Mucosa of gallbladder (tissue), 1 donor: ENCODE measurements at regions not wholly inside any gene's neighbourhood (a gene's known extent, or its start where the extent isn't known, plus 50 kb on each side); places are given as distances from the start of the nearest gene placed in this dataset.

Experiments used
- DNase-seq: peaks from one replicate; pipeline ENCODE4 v3.0.0-alpha.2; 2020; ENCODE audit warnings: low spot score
- donor health status: DM: no; HTN: no; CAD: no.

DNA sequence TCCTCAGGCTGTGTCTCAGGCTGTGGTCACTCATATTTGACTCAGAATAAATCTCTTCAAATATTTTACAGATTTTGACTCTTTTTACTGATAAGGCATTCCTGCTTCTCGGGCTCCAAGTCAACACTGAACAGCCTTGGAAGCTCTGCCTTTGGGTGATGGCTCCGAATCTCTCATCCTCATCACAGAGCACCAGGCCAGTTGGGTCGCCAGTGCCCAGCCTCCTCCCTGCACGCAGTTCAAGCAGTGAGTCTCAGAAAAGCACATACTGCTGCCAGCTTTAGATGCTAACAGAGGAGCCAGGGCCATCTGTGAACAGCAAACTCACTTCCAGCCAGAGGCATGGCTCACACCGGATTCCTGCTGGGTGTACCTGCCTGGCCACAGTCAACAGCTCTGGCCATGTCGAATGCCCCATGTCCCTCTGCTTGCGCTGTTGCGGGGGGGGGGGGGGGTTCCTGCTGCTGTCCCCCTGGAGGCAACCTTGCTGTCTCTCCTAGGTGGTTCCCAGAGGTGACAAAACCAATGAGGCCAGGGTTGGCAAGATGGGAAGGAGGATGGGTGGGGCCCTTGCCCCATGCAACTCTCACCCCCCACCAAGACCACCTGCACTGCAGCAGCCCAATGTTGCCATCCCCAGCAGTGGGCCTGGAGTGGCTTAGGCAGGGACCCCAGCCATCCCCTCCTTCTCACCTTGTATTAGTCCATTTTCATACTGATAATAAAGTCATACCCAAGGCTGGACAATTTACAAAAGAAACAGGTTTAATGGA, 248.8 kb downstream of the ERMARD start:
- no peak for DNase-seq

GRCh38 chr6:169999367-169999766, 247.9 kb downstream of the ERMARD start:
- DNase-seq: no peak

- DNase-seq: no peak
Observed at GRCh38 chr6:169998457-169998856, 247.0 kb downstream of the ERMARD start.

DNA sequence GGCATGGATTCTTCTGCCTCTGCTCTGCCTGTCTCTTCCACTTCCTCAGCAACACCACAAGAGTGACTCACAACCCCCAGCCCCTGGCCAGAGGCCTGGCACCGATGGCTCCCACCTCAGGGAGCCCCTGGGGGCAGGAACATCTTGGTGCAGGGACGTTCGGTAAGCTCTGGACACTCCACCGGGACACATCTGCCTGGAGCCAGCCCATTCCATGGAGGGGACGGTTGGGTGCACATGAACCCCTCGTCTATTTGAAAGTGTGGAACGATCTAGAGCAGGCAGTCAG, 246.5 kb downstream of the ERMARD start:
- DNase-seq: no peak

- DNase-seq: no peak
Observed at GRCh38 chr6:169997187-169997929, 245.9 kb downstream of the ERMARD start.

GRCh38 chr6:169996378-169997051, 245.1 kb downstream of the ERMARD start:
- no peak for DNase-seq

GRCh38 chr6:169994739-169995138, 243.3 kb downstream of the ERMARD start:
- no peak for DNase-seq

- DNase-seq: no peak
Observed at GRCh38 chr6:169993861-169994481, 242.5 kb downstream of the ERMARD start.

- DNase-seq: no peak
Observed at GRCh38 chr6:169991913-169992312, 240.5 kb downstream of the ERMARD start.

DNA sequence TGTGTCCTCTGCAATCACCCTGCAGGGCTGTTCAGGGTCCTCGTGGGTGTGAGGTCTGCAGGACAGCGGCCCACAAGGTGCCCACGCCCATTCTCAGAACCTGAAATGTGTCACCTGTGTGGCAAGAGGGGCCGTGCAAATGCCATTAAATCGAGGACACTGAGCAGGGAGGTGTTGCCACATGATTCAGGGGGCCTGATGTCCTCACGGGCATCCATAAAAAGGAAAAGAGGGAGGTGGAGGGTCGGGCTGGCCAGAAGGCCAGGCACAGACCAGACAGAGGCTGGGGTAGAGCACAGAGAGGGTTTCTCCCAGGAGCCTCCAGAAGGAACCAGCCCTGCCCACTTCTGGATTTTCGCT, 239.6 kb downstream of the ERMARD start:
- no peak for DNase-seq

DNA sequence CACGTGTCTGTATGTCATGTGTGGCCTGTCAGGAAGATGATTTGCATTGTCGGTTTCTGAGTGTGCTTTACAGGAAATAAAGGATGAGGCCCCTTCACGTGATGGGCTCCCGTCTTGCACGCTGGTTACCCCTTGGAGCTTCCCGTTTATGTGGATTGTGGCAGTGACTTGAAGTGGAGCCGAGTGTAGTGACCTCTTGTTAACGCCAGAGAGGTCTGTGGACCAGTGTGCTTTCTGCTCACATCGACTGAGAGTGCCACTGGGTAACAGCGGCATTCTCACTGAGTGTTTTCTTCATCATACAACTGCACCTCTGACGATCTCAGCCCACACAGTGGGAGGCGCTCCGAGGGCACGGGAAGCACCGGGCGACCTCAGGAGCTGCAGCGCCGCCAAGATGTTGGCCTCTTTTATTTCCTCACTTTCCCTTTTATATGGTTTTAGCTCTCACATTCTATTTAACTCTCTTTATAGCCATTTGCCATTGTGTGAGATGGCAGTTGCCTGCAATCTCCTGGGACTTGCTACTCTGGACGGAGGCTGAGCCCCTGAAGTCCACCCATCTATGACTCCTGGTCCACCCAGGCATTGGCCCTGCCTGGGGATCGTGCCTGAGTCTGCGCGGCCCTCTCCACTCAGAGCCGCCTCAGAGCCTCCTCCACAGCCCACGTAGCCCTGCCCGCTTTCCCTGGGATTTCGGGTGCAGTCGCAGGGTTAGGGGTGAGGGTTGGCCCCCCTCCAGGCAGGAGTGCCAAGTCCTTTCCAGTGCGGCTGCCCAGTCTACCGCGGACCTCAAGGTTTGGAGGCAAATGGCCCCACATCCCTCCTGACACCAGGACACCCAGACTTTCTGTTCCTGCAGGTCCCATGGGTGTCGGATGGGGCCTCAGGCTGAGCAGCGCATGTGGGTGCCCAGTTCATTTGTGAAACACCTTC, 238.9 kb downstream of the ERMARD start:
- peak; percentile 31 for DNase-seq

- no peak for DNase-seq
Observed at GRCh38 chr6:169989594-169989993, 238.2 kb downstream of the ERMARD start.

GRCh38 chr6:169988769-169989550, 237.5 kb downstream of the ERMARD start:
- DNase-seq: no peak

DNA sequence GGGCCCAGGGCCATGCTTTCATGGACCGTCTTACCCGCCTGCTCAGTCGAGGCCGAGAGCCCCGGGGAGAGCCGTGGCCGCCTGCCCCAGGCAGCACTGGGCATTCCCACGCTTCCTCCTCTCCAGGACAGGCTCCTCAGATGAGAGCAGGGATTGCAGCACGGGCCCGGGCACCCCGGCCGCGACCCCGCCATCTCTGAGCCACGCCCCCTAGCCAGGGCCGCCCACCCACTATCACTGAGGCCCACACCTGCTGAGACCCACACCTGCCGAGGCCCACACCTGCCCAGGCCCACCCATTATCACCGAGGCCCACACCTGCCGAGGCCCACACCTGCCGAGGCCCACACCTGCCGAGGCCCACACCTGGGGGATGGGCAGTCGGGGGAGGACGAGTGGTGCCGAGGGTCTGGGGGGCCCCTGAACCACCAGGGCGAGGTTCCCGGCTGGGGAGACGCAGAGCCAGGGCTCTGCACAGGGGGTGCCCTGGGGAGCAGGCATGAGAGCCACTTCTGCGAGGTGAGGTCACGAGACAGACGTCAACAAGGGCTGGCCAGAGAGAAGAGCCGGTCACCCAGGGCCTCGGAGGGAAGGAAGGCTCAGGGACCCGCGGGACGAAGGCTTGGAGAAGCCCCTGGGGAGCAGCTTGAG, 235.6 kb downstream of the ERMARD start:
- DNase-seq: no peak

DNA sequence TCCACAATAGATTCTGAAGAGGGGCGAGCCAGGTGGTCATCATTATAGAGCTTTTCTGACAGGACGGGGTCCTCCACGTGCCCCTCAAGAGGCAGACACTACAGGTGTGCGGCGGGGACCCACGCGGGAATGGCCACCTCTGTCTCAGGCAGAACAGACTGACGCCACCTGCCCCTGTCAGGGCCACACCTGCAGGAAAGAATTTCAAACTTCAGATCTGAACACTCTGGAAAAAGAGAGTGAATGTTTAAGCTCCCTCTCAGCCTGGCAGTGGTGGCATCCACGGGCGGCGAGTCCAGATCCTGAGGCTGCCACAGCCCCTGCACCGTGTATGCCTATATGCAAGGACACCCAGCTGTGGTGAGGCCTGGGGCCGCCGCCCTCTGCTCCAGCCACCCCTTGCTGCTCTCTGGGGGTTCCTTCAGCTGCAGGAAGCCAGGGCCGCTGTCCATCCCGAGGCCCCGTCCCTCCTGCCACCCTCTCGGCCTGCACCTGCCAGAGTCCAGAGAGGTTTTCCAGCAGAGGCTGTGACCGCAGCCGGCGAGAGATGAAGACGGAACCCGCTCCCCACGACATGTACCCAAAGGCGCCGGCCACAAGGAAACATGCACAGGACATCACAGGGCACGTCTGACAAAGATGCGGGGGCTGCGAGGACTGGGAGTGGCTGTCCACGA, 234.9 kb downstream of the ERMARD start:
- no peak for DNase-seq

DNA sequence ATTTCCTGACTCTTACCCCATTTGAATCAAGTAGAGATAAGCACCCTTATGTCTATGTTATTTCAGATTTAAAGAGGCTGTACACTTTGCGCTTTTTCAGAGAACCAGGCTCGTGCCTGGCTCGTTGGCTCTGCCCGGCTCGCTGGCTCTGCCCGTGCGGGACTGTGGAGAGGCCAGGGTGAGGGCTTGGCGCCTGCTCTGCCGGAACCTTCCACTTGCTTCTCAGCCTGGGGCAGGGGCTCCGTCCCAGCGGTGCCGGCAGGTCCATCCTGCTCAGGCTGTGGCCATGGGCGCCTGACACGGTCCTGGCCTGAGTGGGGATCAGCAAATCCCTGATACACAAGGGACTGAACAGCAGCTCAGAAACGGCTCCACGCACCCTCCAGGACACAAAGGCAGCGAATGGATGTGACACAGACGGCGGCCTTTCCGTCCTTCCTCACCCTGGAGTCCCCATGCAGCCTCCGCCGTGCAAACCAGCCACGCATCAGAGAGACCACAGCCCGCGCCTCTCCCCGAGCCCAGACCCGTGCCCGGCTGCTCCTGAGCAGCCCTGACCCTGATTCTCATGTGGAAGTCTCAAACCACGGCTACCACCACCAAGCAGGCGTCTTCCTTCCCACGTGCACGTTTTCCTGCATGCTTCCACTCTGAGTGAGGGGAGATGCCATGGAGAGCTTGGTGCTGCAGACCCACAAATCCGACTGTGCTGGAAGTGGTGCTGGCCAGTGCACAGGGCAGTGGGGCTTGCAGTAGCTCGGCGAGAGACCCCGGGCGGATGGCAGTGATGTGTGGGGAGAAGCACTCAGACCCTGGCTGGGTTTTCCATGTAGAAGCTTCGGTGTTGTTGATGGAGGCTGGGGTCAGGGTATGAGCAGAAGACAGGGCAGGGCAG, 233.9 kb downstream of the ERMARD start:
- DNase-seq: no peak

GRCh38 chr6:169984181-169985120, 233.0 kb downstream of the ERMARD start:
- no peak for DNase-seq
